ENCODE measurements at regions not wholly inside any gene's neighbourhood (a gene's known extent, or its start where the extent isn't known, plus 50 kb on each side); places are given as distances from the start of the nearest gene placed in this dataset.

DNA sequence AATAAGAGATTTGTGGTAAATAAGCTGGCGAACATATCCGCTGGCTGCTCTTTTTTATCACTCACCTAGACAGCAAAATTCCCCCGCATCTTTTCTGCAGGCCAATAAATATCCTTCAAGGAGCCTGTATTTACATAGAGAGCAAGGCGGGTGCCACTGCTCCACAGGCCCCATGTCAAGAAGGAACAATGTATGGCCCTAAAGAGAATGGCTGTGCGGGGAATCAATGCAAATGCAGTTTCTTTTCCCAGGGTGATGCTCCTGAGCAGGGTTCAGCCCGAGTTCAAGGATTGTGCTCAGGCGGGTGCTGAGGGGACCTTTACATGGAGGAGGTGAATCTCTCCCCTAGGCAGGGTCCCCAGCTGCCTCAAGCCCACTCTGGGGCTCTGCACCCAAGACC, 494.2 kb upstream of the ZMIZ1 start:
- no peak for DNase-seq

DNA sequence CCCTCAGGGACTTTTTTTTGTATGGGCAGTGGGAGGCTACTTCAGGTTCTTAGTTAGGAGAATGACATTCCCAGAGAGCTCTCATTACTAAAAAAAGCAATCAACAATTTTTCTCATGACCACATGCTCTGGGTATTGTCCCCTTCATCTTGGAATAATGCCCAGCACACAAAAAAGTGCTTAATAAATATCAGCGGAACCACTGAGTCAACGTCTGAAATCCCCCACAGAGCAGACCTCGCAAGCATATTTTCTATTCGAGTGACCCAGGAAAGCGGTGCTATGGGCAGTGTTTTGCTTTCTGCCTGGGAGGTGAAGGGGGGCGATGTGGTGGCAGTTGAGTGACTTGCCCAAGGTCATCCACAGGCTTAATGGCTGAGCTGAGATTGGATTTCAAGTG, 493.4 kb upstream of the ZMIZ1 start:
- DNase-seq, result no peak

DNA sequence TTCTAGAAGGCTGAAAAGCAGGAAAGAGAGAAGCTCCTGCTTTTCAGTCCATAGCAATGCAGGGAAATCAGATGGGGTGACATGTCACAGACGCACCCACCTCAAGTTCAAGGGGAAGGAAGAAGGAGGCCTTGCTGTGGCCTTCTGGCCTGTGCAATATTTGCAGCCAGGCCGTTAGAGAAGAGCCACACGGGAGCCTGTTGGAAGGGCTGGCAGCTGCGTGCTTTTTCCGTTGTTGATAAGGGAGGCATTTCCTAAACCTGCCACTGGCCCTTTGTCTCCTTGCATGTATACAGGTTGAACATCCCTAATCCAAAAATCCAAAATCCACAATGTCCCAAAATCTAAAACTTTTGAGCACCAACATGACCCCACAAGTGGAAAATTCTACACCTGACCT, 492.5 kb upstream of the ZMIZ1 start:
- DNase-seq, result no peak

DNA sequence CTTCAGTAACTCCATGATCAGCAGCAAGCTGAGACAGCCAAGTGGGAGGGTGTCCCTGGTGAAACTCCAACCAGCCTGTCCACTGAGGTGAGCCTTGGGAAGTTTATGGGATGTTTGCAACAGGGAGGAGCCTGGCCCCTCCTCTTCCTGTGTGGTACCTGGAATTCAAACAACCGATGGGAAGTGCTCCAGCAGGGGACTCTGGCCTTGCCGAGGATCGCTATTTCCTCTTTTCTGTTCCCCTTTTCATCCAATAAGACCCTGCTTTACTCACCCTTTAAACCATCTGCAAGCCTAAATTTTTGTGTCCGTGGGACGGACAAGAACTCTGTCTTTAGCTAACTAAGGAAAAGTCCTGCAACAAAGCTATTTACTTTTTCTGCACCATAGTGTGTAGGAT, 491.1 kb upstream of the ZMIZ1 start:
- no peak for DNase-seq

DNA sequence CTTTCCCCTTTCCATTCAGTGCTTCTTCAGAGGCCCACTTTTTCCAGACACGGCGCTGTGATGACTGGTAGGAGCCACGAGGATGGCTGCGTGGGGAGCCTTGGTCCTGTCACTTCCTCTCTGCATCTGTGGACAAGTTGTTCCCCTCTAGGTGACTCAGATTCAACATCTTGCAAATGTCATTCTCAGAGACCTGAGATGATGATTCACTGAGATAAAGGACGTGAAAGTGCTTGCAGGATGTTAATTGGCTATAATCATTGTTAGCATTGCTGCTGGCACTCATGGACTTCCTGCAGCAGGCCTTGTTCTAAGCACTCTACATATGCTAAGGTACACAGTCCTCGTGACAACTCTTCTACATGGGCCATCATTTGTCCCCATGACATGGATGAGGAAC, 489.8 kb upstream of the ZMIZ1 start:
- DNase-seq, result no peak

DNA sequence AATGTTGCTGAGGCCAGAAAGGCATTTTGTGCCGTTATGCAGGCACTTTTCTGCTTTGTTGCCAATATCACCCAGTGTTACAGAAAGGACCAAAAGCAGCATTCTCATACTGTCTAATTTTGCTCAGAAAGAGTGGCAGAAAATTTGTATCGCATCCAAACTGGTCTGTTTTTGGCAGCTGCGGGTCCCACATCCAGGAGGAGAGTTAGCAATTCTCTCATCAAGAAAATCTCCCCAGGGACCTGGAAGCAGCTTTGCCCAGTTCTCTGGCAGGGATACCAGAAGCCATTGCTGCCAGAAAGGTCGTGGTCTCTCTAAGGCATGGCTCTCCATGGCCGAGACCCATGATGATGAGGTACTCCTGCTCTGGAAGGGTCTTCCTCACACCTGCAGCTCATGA, 489.2 kb upstream of the ZMIZ1 start:
- DNase-seq, result no peak

DNA sequence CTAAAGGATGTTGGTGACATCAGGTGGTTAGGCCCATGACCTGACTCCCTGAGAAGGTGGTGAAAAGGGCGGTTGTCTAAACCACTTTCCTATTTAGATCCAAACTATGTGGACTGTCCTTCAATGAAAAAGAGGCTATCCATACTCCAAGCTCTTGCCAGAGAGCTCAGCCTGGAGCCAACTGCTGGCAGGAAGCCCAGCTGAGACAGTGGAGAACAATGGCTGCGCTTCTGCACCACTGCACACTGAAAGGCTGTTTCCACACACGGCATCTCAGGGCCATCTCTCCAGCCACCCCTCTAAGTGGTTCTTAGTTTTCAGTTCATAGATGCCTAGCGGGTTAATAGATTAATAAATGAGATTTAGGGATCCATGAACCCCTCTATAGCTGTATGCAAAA, 488.8 kb upstream of the ZMIZ1 start:
- DNase-seq, result no peak

DNA sequence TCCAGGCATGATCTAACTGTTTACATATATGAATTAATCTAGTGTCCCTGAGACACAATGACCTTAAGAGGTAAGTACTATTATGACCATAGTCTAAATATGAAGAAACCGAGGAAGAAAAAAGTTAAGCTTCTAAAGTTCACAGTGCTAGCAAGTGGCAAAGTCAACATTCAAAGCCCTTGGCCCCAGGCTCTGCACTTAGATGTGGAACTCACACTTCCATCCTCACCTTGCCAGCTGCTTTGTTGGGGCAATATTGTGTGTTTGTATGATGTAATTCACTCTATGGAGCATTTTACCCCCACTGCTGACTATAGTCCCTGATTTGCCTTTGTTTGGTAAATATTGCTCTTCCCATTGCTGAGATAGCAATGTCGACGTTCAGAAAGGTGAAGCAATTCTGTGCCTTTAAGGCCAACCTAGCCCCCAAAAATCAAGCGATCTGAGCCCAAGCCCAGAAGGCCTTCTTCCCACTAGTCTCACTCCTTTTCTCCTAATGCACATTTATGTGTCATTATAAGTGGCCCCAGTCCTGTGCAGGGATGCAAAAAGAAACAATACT, 487.6 kb upstream of the ZMIZ1 start:
- no peak for DNase-seq

DNA sequence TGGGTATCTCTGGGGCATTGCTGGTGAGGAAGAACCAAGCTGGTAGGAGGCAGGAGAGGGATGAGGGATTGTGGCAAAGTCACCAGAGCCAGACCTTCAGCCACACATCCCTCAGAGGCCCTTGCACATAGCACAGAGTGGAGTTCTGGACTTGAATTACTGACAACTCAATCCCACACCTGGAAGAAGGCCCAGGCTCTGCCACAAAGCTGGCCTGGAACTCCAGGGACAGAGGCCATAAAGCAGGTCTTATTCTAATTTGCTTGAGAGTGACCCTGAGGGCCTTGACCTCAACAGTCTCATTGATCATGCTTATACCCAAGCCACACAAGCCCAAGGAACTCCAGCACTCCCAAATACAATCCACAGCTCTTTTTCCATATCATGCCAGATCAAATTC, 486.2 kb upstream of the ZMIZ1 start:
- DNase-seq, result no peak

DNA sequence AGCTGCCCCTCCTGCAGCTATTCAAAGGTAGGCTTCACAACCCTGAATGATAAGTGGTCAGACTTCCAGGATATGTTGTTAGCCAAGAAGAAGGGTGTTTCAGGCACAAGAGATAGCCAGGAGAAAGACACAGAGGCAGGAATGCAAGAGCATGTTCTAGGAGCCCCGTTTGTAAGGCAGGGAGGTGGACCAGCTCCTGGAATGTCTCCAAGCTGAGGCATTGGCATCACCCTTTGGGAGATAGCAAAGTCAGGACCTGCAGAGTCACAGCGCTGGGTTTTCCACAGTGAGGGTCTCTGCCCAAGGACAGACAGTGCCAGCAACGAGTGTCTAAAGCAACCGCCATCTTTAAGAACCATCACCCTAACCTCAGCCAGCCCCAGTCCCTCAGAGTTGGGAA, 484.5 kb upstream of the ZMIZ1 start:
- DNase-seq, result no peak

DNA sequence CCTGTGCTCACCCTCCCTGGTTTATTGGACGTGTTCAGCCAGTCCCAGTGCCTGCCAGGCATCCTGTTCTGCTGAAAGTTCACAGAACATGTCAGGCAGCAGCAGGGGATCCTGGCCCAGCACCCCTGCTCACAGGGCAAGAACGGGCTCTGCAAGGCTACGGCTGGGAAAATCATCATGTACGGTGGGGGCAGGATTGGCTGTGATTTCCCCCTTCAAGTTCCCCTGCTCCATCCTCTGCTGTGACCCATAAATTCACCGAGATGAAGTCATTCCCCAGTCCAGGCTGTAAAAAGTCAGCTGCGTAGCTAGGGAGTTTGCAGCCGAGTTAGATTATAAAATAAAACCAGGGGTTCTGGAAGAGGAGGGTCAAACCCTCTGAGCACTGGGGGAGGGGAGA, 484.1 kb upstream of the ZMIZ1 start:
- no peak for DNase-seq

DNA sequence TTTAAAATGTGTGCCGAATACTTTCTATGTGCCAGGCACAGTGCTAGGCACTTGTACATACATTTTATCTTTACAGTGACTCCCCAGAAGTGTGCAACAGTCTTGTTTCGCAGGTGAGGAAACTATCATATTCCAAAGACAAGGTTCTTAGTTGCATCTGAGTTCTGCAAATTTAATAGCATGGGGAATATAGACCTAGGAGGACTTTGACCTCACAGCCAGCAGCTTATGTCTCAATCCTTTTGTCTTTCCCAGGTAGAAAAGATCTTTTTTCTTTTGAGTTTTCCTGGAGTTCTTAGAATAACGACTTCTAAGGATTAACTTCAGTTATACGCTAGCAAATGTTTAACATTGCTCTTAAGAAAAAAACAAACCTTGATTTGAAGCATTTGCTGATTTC, 482.8 kb upstream of the ZMIZ1 start:
- DNase-seq, result no peak

DNA sequence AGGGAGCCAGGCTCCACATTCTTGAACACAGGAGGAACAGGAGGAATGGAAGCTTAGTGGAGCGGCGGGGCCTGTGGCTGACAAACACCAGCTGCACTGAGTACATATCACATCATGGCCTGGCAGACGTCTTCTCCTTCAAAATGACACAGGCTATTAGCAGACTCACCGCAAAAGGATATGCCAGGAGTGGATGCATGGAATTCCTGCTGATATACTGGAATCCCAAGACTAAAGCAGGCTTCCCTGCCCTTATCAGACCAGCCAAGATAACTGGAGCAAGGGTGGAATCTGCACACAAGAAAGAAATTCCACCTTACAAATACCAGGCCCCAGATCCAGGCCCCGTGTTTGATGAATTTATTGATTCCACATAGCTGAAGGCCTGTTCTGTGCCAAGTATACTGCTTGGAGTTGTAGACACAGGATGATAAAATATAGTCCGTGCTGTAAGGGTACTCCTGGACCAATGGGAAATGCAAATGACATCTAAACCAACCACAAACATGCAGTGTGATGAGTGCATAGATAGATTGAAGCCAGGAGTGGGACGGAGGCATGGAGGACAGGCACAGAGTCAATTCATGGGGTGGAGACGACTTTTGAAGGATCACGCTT, 480.5 kb upstream of the ZMIZ1 start:
- DNase-seq, result no peak

DNA sequence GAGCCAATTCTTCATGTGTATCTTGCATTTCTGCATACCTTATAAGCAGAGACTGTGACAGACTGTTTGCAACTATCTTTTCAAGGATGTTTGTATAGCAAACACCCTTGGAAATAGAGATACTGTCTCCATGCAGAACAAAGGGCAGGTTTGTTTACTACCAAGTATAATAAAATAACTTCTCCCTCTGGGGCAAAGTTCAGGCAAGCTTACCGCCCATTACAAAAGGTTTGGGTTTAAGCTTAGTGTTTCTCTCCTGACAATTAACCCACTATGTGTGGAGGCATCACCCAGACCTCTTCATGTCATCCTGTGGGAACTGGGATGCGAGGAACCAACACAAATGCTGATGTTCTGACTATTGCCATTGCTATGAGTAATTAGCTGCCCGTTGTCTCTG, 479.1 kb upstream of the ZMIZ1 start:
- no peak for DNase-seq

DNA sequence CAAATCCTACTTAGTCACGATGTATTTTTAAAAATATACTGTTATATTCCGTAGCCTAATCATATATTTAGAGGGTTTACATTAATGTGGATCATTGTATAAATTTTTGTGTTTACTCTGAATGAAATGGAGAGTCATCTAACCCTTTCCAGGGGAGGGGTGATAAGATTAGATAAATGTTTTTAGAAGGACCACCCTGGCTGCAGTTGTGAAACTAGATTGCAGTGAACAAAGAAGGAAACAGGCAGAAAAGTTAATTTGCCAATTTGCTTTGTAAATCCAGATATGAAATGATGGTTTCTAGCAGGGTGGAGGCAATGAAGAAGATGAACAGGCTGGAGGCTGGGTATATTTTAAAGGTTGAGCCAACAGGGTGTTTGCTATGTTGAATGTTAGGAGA, 477.7 kb upstream of the ZMIZ1 start:
- DNase-seq, result no peak

DNA sequence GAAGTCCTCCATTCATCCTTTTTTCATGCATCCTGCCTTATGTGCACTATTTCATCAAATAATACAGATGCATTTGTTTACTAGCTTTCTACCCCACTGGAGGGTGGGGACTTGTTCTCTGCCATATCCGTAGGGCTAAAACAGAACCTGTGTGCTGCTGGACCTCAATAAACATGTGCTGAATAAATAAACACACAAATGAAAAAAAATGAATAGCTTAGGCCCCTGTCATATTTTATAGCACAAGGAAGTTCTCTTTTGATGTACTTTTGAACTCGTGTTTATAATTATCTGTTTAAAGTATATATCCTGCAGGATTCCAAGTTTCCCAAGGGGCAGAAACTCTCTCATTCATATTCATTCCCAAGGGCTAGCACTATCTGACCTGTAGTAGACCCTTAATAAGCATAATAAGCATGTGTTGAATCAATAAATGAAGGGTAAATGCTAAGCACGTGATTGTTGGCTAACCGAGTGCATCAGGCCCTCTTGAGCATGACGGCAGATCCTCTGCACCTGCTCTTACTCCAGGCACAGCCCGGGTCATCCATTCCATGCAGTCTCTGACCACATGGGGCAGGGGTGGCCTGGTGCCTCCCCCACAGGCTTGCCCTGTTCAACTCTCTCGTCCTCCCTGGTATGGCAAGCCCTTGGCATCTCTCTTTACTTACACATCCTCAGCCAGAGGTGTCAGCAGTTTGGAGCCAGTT, 474.1 kb upstream of the ZMIZ1 start:
- DNase-seq, result no peak

DNA sequence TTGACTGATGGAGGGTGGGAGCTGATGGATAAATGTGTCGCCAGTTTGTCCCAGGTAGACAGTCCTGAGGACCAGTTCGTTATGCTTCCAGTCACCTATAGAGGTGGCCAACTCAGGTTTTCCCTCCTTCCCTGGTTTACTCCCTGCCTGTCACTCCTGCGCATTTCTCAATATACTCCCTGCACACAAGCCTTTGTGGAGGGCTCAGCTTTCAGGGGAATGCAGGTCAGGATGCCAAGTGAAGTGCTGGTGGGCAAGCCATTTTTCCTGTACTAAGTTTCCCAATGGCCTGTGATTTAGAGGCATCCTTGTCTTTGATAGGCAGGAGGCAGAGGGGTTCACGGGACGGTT, 473.5 kb upstream of the ZMIZ1 start:
- DNase-seq, result no peak

DNA sequence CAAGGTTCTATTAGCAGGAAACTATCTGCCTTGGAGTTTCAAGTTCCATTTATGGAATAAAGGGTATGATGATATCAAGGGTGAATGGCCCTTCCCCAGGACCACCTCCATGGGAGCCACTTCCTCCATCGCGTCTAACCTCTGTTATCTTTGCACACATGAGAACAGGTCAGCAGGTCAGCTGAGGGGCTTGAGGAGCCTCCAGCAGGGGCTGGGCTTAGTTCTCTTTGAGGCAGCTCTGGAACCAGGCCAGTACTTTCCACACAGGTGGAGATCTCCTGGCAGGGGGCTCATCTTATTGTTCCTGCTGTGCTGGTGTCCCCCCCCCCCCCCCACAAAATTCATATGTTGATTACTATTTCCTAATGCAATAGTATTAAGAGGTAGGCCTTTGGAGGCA, 472.2 kb upstream of the ZMIZ1 start:
- no peak for DNase-seq

DNA sequence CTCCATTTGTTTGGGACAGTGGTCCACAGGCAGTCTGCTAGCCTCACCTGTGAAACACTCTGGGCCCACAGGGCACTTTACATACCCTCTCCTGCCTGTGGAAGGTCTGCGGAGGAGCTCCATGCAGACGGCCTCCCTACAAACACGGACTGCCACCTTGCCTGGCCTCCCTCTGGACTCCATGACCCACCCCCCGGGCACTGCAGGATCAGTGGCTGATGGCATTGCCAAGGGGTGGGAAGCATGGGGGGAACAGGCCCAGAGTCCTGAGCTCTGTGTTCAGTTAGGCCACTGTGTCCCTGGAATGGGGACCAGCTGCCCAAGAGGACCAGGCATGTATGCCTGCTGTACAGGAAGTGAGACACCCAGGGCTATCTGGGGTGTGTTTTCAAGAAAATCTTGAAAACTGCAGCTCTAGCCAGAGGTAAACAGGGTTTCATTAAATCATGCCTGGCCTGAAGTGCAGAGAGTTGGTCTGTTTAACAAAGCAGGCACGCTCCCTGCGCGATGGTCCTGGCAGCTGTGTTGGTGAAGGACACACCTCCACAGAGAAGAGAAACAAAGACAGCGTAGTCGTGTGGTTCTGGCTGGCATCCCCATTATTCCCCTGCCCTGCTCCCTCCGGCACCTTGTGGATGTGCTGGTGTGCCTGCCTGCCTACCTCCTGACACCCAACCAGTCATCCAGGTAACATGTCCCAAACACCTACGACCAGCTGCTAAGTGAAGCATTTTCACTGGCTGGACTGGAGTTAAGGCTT, 470.8 kb upstream of the ZMIZ1 start:
- no peak for DNase-seq

DNA sequence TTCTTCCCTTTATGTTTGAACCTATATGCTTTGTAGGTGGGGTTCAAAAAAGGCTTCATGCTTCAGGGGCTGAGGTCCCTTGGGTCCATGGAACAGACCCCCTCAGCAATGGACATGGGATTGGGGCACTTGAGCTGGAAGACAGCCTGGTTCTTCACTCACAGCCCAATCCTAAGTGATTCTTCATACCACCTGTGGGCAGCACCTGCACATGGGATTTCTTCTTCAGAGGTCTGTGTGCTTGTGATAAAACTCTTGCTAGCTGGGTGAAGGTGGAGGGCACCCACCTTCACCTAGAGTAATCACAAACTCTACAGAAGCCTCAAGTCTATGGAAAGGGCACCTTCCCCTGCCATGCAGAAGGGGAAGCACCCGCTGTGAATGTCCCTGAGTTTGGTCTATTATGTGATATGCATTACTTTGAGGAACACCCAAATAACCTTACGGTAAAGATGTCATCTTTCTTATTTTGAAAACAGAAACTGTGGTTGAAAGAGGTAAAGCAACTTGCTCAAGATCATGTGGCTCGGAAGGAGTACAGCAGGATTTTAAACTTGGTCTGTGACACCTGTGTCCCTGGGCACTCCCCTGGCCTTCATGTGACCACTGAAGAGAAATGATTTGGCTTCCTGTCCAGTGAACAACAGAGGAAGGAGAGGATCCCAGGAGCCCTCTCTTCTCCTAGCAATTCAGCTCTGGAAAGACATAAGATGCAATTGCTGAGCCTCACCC, 469.5 kb upstream of the ZMIZ1 start:
- DNase-seq, result no peak

DNA sequence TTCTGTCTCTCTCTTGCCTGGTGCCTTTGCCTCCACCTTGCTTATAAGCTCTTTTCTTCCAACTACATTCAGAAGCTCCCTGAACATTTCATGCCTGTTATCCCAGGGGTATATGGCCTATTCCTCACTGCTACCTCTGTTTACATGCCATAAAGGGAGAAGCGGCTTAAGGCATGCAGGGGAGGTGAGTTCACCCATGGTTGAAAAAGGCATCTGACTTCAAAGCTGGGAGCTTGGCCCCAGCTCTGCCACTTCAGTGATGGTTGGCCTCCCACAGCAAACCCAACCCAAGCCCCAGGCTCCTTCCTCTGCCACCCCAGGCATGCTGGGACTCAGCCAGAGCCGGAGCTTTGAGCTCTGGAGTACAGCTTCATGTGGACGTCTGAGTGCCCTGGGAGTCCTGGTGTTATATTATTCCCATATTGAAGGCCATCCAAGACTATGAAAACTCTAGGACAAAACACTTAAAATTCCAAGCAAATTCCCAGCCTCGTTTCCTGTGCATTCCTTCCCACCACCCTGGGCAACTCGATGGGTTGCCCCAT, 468.6 kb upstream of the ZMIZ1 start:
- no peak for DNase-seq

DNA sequence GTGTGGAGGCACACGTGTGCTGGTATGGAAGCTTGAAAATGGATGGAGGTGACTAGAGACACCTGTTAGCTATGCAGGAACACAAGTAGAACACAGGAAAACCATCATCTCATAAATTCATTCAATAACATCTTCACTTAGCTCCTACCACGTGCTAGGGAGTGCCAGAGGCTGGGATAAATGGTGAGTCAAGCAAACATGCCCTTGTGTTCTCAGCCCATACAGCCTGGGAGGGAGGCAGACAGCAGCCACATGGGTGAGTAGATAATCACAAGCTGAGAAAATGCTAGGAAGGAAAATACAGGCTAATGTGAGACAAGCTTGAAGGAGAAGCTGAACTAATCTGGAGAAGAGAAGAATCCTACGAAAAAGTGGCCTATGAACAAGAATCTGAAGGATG, 468.0 kb upstream of the ZMIZ1 start:
- no peak for DNase-seq
